ENCODE measurements at regions not wholly inside any gene's neighbourhood (a gene's known extent, or its start where the extent isn't known, plus 50 kb on each side); places are given as distances from the start of the nearest gene placed in this dataset.

- DNase-seq = no peak
- Histone ChIP-seq H3K27ac (ENCODE audit: low read depth, low read length) (no peak overlapping the region), H2BK120ac (ENCODE audit: insufficient read depth, low read length, poor library complexity) (no peak overlapping the region), H3K18ac (ENCODE audit: low read length) (no peak overlapping the region), H3K4me2 (ENCODE audit: low read length) (no peak overlapping the region), H4K91ac (ENCODE audit: low read depth, low read length) (no peak overlapping the region), H2AFZ (ENCODE audit: insufficient read depth, low read length, poor library complexity) (no peak overlapping the region), H3K36me3 (ENCODE audit: control insufficient read depth in 1 of 2, insufficient read depth in 2 of 2, low read length in 2 of 2) (no peaks in the 10 kb centered on the region), H3K27me3 (ENCODE audit: insufficient read depth, low read length) (no peaks in the 10 kb centered on the region), H3K4ac (ENCODE audit: low read depth, low read length) (no peak overlapping the region), H3K79me1 (ENCODE audit: low read length) (no peaks in the 10 kb centered on the region), H3K14ac (ENCODE audit: low read length) (no peak overlapping the region), H3K9ac (ENCODE audit: low read length) (no peak overlapping the region), H2BK12ac (ENCODE audit: low read length) (no peak overlapping the region), H3K4me3 (ENCODE audit: low read depth, low read length) (no peak overlapping the region), H2BK5ac (ENCODE audit: low read depth, low read length, poor library complexity) (no peak overlapping the region), H3K79me2 (ENCODE audit: control insufficient read depth, insufficient read depth, low read length, poor library complexity) (no peaks in the 10 kb centered on the region), H3K23ac (ENCODE audit: low read length) (no peak overlapping the region), H4K8ac (ENCODE audit: low read depth, low read length) (no peak overlapping the region), H4K12ac (ENCODE audit: low read depth, low read length) (no peak overlapping the region), H2AK5ac (ENCODE audit: low read length) (no peak overlapping the region), H3K4me1 (ENCODE audit: control insufficient read depth in 1 of 2, insufficient read depth in 2 of 2, low read length in 2 of 2) (no peaks in the 10 kb centered on the region), H3K9me3 (ENCODE audit: insufficient read depth, low read depth, low read length) (no peaks in the 10 kb centered on the region)
- no CpG with 5 or more reads among the region's 5 CpGs for WGBS (ENCODE audit: extremely low coverage, insufficient coverage, insufficient read length)
Measured at GRCh38 chr6:2534406-2535042, 216.2 kb downstream of the MYLK4 start.

- no peaks in the 10 kb centered on the region for H3K27me3 ChIP-seq (ENCODE audit: insufficient read depth, low read length)
- no peak overlapping the region for H2BK5ac ChIP-seq (ENCODE audit: low read depth, low read length, poor library complexity)
- H2AK5ac ChIP-seq (ENCODE audit: low read length) = no peak overlapping the region
- H3K4ac ChIP-seq (ENCODE audit: low read depth, low read length) = no peak overlapping the region
- H3K14ac ChIP-seq (ENCODE audit: low read length) = no peak overlapping the region
- H3K23ac ChIP-seq (ENCODE audit: low read length) = no peak overlapping the region
- H3K4me3 ChIP-seq (ENCODE audit: low read depth, low read length) = no peak overlapping the region
- H4K91ac ChIP-seq (ENCODE audit: low read depth, low read length) = no peak overlapping the region
- H3K9me3 ChIP-seq (ENCODE audit: insufficient read depth, low read depth, low read length) = no peaks in the 10 kb centered on the region
- H3K4me1 ChIP-seq (ENCODE audit: control insufficient read depth in 1 of 2, insufficient read depth in 2 of 2, low read length in 2 of 2) = no peaks in the 10 kb centered on the region
- no peak overlapping the region for H2AFZ ChIP-seq (ENCODE audit: insufficient read depth, low read length, poor library complexity)
- H2BK120ac ChIP-seq (ENCODE audit: insufficient read depth, low read length, poor library complexity) = no peak overlapping the region
- H3K4me2 ChIP-seq (ENCODE audit: low read length) = no peak overlapping the region
- no CpG with 5 or more reads among the region's 6 CpGs for WGBS (ENCODE audit: extremely low coverage, insufficient coverage, insufficient read length)
- no peaks in the 10 kb centered on the region for H3K79me1 ChIP-seq (ENCODE audit: low read length)
- no peak for DNase-seq
- no peak overlapping the region for H3K27ac ChIP-seq (ENCODE audit: low read depth, low read length)
- no peak overlapping the region for H3K18ac ChIP-seq (ENCODE audit: low read length)
- H4K8ac ChIP-seq (ENCODE audit: low read depth, low read length) = no peak overlapping the region
- H2BK12ac ChIP-seq (ENCODE audit: low read length) = no peak overlapping the region
- H4K12ac ChIP-seq (ENCODE audit: low read depth, low read length) = no peak overlapping the region
- H3K36me3 ChIP-seq (ENCODE audit: control insufficient read depth in 1 of 2, insufficient read depth in 2 of 2, low read length in 2 of 2) = no peaks in the 10 kb centered on the region
- no peak overlapping the region for H3K9ac ChIP-seq (ENCODE audit: low read length)
- no peaks in the 10 kb centered on the region for H3K79me2 ChIP-seq (ENCODE audit: control insufficient read depth, insufficient read depth, low read length, poor library complexity)
Measured at GRCh38 chr6:2531426-2532215, 219.1 kb downstream of the MYLK4 start.

GRCh38 chr6:2529211-2529719 lies 221.5 kb downstream of the MYLK4 start:
- no CpG with 5 or more reads among the region's 7 CpGs for WGBS (ENCODE audit: extremely low coverage, insufficient coverage, insufficient read length)
- Histone ChIP-seq H2AFZ (ENCODE audit: insufficient read depth, low read length, poor library complexity) (no peak overlapping the region), H2BK12ac (ENCODE audit: low read length) (no peak overlapping the region), H4K91ac (ENCODE audit: low read depth, low read length) (no peak overlapping the region), H3K27me3 (ENCODE audit: insufficient read depth, low read length) (no peaks in the 10 kb centered on the region), H3K23ac (ENCODE audit: low read length) (no peak overlapping the region), H3K14ac (ENCODE audit: low read length) (no peak overlapping the region), H3K9me3 (ENCODE audit: insufficient read depth, low read depth, low read length) (no peaks in the 10 kb centered on the region), H3K4me1 (ENCODE audit: control insufficient read depth in 1 of 2, insufficient read depth in 2 of 2, low read length in 2 of 2) (no peaks in the 10 kb centered on the region), H3K4me3 (ENCODE audit: low read depth, low read length) (no peak overlapping the region), H3K18ac (ENCODE audit: low read length) (no peak overlapping the region), H2BK120ac (ENCODE audit: insufficient read depth, low read length, poor library complexity) (no peak overlapping the region), H3K27ac (ENCODE audit: low read depth, low read length) (no peak overlapping the region), H3K9ac (ENCODE audit: low read length) (no peak overlapping the region), H4K12ac (ENCODE audit: low read depth, low read length) (no peak overlapping the region), H2BK5ac (ENCODE audit: low read depth, low read length, poor library complexity) (no peak overlapping the region), H4K8ac (ENCODE audit: low read depth, low read length) (no peak overlapping the region), H3K4ac (ENCODE audit: low read depth, low read length) (no peak overlapping the region), H2AK5ac (ENCODE audit: low read length) (no peak overlapping the region), H3K4me2 (ENCODE audit: low read length) (no peak overlapping the region), H3K79me2 (ENCODE audit: control insufficient read depth, insufficient read depth, low read length, poor library complexity) (no peaks in the 10 kb centered on the region), H3K36me3 (ENCODE audit: control insufficient read depth in 1 of 2, insufficient read depth in 2 of 2, low read length in 2 of 2) (no peaks in the 10 kb centered on the region), H3K79me1 (ENCODE audit: low read length) (no peaks in the 10 kb centered on the region)
- DNase-seq = no peak

GRCh38 chr6:2528156-2528555 lies 222.6 kb downstream of the MYLK4 start:
- Histone ChIP-seq H2BK12ac (ENCODE audit: low read length) (no peak overlapping the region), H3K27ac (ENCODE audit: low read depth, low read length) (no peak overlapping the region), H3K4me2 (ENCODE audit: low read length) (no peak overlapping the region), H3K14ac (ENCODE audit: low read length) (no peak overlapping the region), H3K79me1 (ENCODE audit: low read length) (no peaks in the 10 kb centered on the region), H3K9me3 (ENCODE audit: insufficient read depth, low read depth, low read length) (no peaks in the 10 kb centered on the region), H3K79me2 (ENCODE audit: control insufficient read depth, insufficient read depth, low read length, poor library complexity) (no peaks in the 10 kb centered on the region), H3K27me3 (ENCODE audit: insufficient read depth, low read length) (no peaks in the 10 kb centered on the region), H3K18ac (ENCODE audit: low read length) (no peak overlapping the region), H3K4ac (ENCODE audit: low read depth, low read length) (no peak overlapping the region), H4K91ac (ENCODE audit: low read depth, low read length) (no peak overlapping the region), H3K4me3 (ENCODE audit: low read depth, low read length) (no peak overlapping the region), H2AK5ac (ENCODE audit: low read length) (no peak overlapping the region), H2AFZ (ENCODE audit: insufficient read depth, low read length, poor library complexity) (no peak overlapping the region), H4K12ac (ENCODE audit: low read depth, low read length) (no peak overlapping the region), H4K8ac (ENCODE audit: low read depth, low read length) (no peak overlapping the region), H3K36me3 (ENCODE audit: control insufficient read depth in 1 of 2, insufficient read depth in 2 of 2, low read length in 2 of 2) (no peaks in the 10 kb centered on the region), H3K23ac (ENCODE audit: low read length) (no peak overlapping the region), H3K9ac (ENCODE audit: low read length) (no peak overlapping the region), H3K4me1 (ENCODE audit: control insufficient read depth in 1 of 2, insufficient read depth in 2 of 2, low read length in 2 of 2) (no peaks in the 10 kb centered on the region), H2BK120ac (ENCODE audit: insufficient read depth, low read length, poor library complexity) (no peak overlapping the region), H2BK5ac (ENCODE audit: low read depth, low read length, poor library complexity) (no peak overlapping the region)
- WGBS (ENCODE audit: extremely low coverage, insufficient coverage, insufficient read length) = no CpG with 5 or more reads among the region's 4 CpGs
- no peak for DNase-seq
